Epithelial cell of esophagus (primary cell): ENCODE measurements at regions not wholly inside any gene's neighbourhood (a gene's known extent, or its start where the extent isn't known, plus 50 kb on each side); places are given as distances from the start of the nearest gene placed in this dataset.

Experiments used
- DNase-seq: peaks from one replicate; pipeline ENCODE4 v3.0.0; 2010; ENCODE audit warnings: low read depth
- H3K4me3 ChIP-seq: 2 replicates; pipeline ENCODE4 v1.5.1; 2011; ENCODE audit warnings: mild to moderate bottlenecking, low read length, control low read depth
- TF ChIP-seq, protein P1 (sequence below): IDR thresholded peaks from 2 replicates; pipeline ENCODE4 v1.5.1; 2011; ENCODE audit warnings: low read depth, mild to moderate bottlenecking, low read length, control low read depth, inconsistent platforms; ENCODE audit not compliant: insufficient read depth; ENCODE audit errors: missing control alignments

DNA sequence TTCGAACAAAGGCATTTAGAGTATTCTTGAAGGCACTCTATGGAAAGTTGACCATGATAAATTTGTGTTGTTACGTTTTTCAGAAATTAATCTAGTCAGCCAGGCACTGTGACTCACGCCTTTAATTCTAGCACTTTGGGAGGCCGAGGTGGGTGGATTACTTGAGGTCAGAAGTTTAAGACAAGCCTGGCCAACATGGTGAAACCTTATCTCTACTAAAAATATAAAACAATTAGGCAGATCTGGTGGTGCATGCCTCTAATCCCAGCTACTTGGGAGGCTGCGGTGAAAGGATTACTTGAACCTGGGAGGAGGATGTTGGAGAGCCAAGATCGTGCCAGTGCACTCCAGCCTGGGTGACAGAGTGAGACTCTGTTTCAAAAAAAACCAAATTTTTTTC is 130.6 kb upstream of the BRINP3 start:
- H3K4me3 ChIP-seq: no peak overlapping the region
- TF ChIP-seq, protein P1, sequence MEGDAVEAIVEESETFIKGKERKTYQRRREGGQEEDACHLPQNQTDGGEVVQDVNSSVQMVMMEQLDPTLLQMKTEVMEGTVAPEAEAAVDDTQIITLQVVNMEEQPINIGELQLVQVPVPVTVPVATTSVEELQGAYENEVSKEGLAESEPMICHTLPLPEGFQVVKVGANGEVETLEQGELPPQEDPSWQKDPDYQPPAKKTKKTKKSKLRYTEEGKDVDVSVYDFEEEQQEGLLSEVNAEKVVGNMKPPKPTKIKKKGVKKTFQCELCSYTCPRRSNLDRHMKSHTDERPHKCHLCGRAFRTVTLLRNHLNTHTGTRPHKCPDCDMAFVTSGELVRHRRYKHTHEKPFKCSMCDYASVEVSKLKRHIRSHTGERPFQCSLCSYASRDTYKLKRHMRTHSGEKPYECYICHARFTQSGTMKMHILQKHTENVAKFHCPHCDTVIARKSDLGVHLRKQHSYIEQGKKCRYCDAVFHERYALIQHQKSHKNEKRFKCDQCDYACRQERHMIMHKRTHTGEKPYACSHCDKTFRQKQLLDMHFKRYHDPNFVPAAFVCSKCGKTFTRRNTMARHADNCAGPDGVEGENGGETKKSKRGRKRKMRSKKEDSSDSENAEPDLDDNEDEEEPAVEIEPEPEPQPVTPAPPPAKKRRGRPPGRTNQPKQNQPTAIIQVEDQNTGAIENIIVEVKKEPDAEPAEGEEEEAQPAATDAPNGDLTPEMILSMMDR: no peak
- DNase-seq: no peak

DNA sequence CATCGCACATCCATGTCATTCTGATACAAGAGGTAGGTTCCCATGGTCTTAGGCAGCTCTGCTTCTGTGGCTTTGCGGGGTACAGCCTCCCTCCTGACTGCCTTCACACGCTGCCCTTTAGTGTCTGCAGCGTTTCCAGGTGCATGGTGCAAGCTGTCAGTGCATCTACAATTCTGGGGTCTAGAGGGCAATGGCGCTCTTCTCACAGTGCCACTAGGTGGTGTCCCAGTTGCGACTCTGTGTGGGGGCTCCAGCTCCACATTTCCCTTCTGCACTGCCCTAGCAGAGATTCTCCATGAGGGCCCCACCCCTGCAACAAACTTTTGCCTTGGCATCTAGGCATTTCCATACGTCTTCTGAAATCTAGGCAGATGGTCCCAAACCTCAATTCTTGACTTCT is 138.2 kb upstream of the BRINP3 start:
- H3K4me3 ChIP-seq: no peak overlapping the region
- no peak for DNase-seq
- TF ChIP-seq, protein P1: no peak

DNA sequence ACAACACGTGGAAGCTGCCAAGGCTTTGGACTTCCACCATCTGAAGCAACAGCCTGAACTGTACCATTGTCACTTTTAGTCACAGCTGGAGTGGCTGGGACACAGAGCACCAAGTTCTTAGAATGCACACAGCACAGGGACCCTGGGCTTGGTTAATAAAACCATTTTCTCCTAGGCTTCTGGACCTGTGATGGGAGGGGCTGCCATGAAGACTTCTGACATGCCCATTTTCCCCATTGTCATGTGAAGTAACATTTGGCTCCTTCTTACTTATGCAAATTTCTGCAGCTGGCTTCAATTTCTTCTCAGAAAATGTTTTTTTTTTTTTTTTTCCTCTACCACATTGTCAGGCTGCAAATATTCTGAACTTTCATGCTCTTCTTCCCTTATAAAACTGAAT is 138.6 kb upstream of the BRINP3 start:
- no peak overlapping the region for H3K4me3 ChIP-seq
- TF ChIP-seq, protein P1: no peak
- no peak for DNase-seq

DNA sequence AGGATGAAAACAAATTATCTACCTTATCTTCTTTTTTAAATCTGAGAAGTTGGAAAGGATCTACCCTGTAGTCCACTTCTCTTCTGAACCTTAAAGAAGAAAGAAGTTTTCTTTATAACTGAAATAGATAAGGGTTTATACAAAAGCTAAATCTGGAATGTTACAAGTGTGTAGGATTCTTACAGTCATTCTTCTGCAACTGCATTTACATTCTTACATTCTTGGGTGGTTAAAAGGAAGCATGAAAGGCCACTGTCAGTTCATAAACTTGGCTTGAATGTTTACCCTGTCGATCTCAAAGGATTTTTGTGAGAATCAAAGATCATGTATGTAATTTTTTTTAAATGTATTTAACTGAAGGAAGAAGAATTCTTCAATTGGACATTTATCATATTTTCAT is 142.1 kb upstream of the BRINP3 start:
- no peak overlapping the region for H3K4me3 ChIP-seq
- DNase-seq: no peak
- TF ChIP-seq, protein P1: no peak

DNA sequence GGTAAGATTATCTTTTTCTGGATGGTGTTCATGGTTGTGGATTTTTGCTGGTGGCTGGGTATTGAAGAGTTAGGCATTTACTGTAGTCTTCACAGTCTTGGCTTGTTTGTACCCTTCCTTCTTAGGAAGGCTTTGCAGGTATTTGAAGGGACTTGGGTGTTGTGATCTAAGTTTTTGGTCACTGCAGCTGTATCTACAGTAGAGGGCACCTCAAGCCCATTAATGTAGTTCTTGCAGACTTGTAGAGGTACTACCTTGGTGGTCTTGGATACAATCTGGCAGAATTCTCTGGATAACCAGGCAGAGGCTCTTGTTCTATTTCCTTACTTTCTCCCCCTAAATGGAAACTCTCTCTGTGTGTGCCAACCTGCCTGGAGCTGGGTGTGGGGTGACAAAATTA is 155.8 kb upstream of the BRINP3 start:
- DNase-seq: peak; percentile 2
- TF ChIP-seq, protein P1: no peak
- H3K4me3 ChIP-seq: no peak overlapping the region

DNA sequence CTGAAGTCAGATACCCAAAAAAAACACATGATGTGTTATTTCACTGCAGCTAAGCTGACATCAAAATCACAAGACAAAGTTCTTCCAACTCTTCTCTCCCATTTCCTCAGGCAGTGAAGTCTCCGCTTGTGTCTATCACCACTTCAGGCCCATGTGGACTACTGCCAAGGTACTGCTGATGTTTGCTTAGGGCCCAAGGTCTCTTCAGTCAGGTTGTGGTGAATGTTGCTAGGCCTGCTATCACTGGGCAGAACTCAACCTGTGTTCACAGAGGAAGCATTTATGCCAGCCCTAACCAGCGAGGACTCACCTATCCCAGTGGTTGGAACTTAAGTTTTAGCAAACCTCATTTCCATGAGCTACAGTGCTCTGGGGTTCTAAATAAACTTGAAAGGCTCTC is 156.5 kb upstream of the BRINP3 start:
- DNase-seq: no peak
- H3K4me3 ChIP-seq: no peak overlapping the region
- TF ChIP-seq, protein P1: no peak

DNA sequence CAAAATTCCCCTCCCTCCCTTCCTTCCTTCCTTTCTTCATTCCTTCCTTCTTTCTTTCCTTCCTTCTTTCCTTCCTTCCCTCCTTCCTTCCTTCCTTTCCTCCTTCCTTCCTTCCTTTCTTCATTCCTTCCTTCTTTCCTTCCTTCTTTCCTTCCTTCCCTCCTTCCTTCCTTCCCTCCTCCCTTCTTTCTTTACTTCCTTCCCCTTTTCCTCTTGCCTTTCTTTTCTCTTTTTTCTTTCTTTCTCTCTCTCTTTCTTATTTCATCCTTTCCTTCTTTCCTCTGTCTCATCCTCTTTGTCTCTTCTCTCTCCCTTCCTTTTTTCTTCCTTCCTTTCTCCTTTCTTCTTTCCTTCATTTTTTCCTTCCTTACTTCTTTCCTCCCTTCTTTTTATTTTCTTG is 171.9 kb upstream of the BRINP3 start:
- DNase-seq: no peak
- TF ChIP-seq, protein P1: no peak
- H3K4me3 ChIP-seq: no peak overlapping the region
